ENCODE measurements at regions not wholly inside any gene's neighbourhood (a gene's known extent, or its start where the extent isn't known, plus 50 kb on each side); places are given as distances from the start of the nearest gene placed in this dataset.

DNA sequence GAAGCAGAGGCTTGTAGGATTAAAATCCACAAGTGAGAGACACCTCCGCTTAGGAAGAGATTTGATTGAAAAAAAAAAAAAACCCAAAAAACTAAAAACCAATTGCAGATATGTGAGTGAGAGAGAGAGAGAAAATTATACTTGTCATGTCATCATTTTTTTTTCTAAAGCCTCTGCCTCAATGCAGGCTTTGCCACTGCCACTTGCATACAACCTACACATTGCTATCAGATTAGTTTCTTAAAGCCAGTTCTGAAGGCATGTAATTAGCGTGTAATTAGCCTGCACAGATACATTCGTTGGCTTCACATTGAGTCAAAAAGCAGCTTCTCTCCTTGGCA, 86.1 kb upstream of the MTPN start:
- TF ChIP-seq, protein P1, sequence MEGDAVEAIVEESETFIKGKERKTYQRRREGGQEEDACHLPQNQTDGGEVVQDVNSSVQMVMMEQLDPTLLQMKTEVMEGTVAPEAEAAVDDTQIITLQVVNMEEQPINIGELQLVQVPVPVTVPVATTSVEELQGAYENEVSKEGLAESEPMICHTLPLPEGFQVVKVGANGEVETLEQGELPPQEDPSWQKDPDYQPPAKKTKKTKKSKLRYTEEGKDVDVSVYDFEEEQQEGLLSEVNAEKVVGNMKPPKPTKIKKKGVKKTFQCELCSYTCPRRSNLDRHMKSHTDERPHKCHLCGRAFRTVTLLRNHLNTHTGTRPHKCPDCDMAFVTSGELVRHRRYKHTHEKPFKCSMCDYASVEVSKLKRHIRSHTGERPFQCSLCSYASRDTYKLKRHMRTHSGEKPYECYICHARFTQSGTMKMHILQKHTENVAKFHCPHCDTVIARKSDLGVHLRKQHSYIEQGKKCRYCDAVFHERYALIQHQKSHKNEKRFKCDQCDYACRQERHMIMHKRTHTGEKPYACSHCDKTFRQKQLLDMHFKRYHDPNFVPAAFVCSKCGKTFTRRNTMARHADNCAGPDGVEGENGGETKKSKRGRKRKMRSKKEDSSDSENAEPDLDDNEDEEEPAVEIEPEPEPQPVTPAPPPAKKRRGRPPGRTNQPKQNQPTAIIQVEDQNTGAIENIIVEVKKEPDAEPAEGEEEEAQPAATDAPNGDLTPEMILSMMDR (IDR thresholded peaks at IDR 0.05; ENCODE audit: low read depth, low read length): no peak
- TF ChIP-seq, protein P2, sequence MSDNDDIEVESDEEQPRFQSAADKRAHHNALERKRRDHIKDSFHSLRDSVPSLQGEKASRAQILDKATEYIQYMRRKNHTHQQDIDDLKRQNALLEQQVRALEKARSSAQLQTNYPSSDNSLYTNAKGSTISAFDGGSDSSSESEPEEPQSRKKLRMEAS (IDR thresholded peaks at IDR 0.05; ENCODE audit: low read depth, low read length): no peak
- TF ChIP-seq POLR2A (IDR thresholded peaks at IDR 0.05; ENCODE audit: extremely low read depth, insufficient read length): no peak

Data from NB4 (cell line).